Suprapubic skin (tissue), 3 donors: ENCODE measurements at regions not wholly inside any gene's neighbourhood (a gene's known extent, or its start where the extent isn't known, plus 50 kb on each side); places are given as distances from the start of the nearest gene placed in this dataset.

ENCODE experiments used
- EP300 ChIP-seq: sonication (generic); formaldehyde crosslinking; IDR thresholded peaks from one replicate; pipeline ENCODE4 v1.6.1; 2017; ENCODE audit warnings: antibody characterized with exemption
- TF ChIP-seq, protein P1 (sequence below), 2 donors: fragments of 200-600 bp in 1 of 2; fragments of 450-650 bp in 1 of 2; sonication (generic) in 1 of 2; IDR thresholded peaks; one replicate each; pipeline ENCODE4 v1.5.1; 2016 to 2019; ENCODE audit warnings: antibody characterized with exemption in 2 of 2, mild to moderate bottlenecking in 1 of 2, moderate library complexity in 1 of 2

DNA sequence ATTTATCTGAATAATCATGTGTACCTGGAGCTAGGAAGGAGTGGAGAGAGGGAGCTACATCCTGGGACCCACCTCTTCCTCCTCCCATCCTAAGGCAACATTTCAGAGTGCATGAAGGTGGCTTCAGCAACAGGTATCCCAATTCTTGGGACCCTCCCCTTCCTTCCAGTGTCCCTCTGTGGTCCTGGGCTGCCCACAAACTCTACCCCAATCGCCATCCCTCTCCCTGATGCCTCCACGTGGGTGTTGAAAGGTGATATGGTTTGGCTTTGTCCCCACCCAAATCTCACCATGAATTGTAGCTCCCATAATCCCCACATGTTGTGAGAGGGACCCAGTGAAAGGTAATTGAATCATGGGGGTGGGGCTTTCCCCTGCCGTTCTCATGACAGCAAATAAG, 121.4 kb downstream of the MED10 start:
- TF ChIP-seq, protein P1, sequence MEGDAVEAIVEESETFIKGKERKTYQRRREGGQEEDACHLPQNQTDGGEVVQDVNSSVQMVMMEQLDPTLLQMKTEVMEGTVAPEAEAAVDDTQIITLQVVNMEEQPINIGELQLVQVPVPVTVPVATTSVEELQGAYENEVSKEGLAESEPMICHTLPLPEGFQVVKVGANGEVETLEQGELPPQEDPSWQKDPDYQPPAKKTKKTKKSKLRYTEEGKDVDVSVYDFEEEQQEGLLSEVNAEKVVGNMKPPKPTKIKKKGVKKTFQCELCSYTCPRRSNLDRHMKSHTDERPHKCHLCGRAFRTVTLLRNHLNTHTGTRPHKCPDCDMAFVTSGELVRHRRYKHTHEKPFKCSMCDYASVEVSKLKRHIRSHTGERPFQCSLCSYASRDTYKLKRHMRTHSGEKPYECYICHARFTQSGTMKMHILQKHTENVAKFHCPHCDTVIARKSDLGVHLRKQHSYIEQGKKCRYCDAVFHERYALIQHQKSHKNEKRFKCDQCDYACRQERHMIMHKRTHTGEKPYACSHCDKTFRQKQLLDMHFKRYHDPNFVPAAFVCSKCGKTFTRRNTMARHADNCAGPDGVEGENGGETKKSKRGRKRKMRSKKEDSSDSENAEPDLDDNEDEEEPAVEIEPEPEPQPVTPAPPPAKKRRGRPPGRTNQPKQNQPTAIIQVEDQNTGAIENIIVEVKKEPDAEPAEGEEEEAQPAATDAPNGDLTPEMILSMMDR (IDR thresholded peaks at IDR 0.05) = no peak
- no peak for TF ChIP-seq EP300
